GM12892 (cell line): ENCODE measurements at regions not wholly inside any gene's neighbourhood (a gene's known extent, or its start where the extent isn't known, plus 50 kb on each side); places are given as distances from the start of the nearest gene placed in this dataset.
"Not testable (repeated sequence)": the region's sequence is repeated elsewhere in the genome, so short reads cannot be mapped to it uniquely, and the experiment has no call there.

ENCODE experiments used
- DNase-seq: peaks from one replicate; pipeline ENCODE4 v3.0.0; 2011; ENCODE audit not compliant: insufficient read length
- FAIRE-seq: peaks from 2 replicates; lab custom pipeline; 2011; peaks lifted over from hg19 to GRCh38; lab: Jason Lieb, UNC
- POLR2A ChIP-seq: IDR thresholded peaks from 2 replicates; pipeline ENCODE4 v1.6.1; 2011; ENCODE audit warnings: low read depth, low read length, control low read depth
- POLR2AphosphoS5 ChIP-seq: IDR thresholded peaks from 2 replicates; pipeline ENCODE4 v1.6.1; 2011; ENCODE audit warnings: low read depth, low read length, control low read depth
- TAF1 ChIP-seq: IDR thresholded peaks from 2 replicates; pipeline ENCODE4 v1.6.1; 2011; ENCODE audit warnings: low read depth, mild to moderate bottlenecking, control low read depth, low read length, borderline replicate concordance

DNA sequence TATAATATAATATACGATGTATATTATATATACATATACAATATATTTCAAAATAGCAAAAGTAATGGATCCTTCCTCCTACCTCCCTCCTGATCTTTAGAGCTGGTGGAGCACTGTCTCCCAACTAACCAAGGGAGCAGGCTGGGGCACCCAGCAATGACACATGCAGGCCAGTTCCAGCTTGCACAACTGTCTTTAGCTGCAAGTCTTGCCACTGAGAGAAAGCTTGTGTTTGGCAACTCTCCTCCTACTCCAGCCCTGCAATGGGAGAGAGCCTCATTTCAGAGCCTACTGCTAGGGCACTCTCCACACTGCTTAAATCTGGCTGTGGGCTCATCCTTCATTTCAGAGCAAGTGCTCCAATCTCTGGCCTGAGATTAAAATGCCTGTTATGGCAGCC lies 469.8 kb upstream of the OLFM3 start:
- no peak for TF ChIP-seq TAF1
- no peak for TF ChIP-seq POLR2A
- no peak for TF ChIP-seq POLR2AphosphoS5
- no peak for FAIRE-seq
- no peak for DNase-seq

DNA sequence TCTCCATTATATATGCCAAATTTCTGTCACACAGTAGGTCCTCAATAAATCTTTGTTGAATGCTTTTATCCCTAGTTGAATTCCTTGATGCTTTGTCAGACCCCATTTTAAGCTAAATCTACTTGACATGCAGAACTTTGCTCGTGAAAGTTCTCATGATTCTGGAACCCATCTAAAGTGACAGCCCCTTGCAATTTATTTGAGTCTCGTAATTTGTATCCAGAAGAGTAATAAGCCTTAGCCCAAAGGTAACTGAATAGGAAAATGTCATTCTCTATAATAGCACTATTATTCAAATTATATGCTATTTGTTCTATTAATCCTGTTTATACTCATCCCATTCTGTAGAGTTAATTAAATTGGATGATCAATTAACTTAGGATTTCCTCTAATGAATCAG lies 466.6 kb upstream of the OLFM3 start:
- no peak for FAIRE-seq
- DNase-seq, result no peak
- no peak for TF ChIP-seq POLR2AphosphoS5
- no peak for TF ChIP-seq POLR2A
- no peak for TF ChIP-seq TAF1

- not testable (repeated sequence) for FAIRE-seq, DNase-seq
These were observed 445.6 kb upstream of the OLFM3 start for GRCh38 chr1:102442317-102442716.

- FAIRE-seq, result no peak
- no peak for TF ChIP-seq POLR2A
- TF ChIP-seq POLR2AphosphoS5, result no peak
- no peak for TF ChIP-seq TAF1
- no peak for DNase-seq
These were observed 438.8 kb upstream of the OLFM3 start for GRCh38 chr1:102435483-102435882.

GRCh38 chr1:102434421-102434820 lies 437.7 kb upstream of the OLFM3 start:
- DNase-seq, result no peak
- no peak for TF ChIP-seq POLR2AphosphoS5
- no peak for TF ChIP-seq POLR2A
- TF ChIP-seq TAF1, result no peak
- peak; percentile 74 for FAIRE-seq

GRCh38 chr1:102431253-102431652 lies 434.5 kb upstream of the OLFM3 start:
- DNase-seq, result no peak
- FAIRE-seq, result no peak
- no peak for TF ChIP-seq POLR2AphosphoS5
- no peak for TF ChIP-seq TAF1
- no peak for TF ChIP-seq POLR2A

DNA sequence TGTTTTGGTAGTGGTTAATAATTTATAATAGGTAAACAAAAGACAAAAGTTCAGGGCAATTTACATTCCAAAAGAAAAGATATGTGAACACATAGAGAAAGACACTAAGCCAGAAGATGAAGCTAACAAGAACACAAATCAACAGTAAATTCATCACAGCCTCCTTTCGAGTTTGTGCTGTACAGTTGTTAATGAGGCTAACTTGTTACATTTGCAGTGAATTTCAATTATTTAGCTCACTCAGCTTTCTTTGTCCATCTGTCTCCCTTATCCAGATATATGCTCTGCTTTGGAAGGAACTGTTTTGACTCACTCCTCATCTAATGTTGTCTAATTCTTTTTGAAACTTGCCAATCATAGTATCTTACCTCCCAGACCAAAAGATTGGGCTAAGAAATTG lies 423.3 kb upstream of the OLFM3 start:
- FAIRE-seq (no peak), DNase-seq (no peak)
- TF ChIP-seq POLR2AphosphoS5 (no peak), TAF1 (no peak), POLR2A (no peak)
